ENCODE measurements at regions not wholly inside any gene's neighbourhood (a gene's known extent, or its start where the extent isn't known, plus 50 kb on each side); places are given as distances from the start of the nearest gene placed in this dataset.

DNA sequence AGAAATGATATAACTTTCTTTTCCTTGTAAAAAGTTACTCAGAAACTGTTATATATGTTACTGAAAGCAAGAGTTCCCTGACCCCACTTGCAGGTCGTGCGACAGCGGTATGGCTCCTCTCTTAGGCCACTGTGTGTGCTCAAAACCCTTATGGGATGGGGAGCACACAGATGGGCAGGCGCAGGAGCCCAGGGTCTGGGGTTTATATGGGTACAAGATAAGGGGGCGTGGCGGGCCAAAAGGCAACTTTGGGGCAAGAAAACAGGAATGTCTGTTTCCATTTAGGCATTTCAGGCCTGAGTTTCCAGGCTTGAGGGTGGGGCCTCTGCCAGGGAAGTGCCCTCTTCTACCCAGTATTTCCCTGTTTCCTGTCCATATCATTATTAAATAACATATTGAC, 736.5 kb downstream of the VGLL3 start:
- Histone ChIP-seq H3K36me3 (ENCODE audit: insufficient read depth) (no peaks in the 10 kb centered on the region), H3K27ac (no peak overlapping the region), H2AFZ (ENCODE audit: low read depth) (no peak overlapping the region), H3K4me1 (ENCODE audit: low read depth, poor library complexity, severe bottlenecking) (no peaks in the 10 kb centered on the region), H4K20me1 (ENCODE audit: insufficient read depth) (no peaks in the 10 kb centered on the region), H3K79me2 (ENCODE audit: insufficient read depth, low read depth) (no peaks in the 10 kb centered on the region), H3K27me3 (ENCODE audit: insufficient read depth, low read depth) (no peaks in the 10 kb centered on the region), H3K4me3 (IDR thresholded peaks at IDR 0.05; ENCODE audit: insufficient read depth, low read depth, low read length) (no peak overlapping the region), H3K9ac (no peak overlapping the region), H3K4me2 (no peak overlapping the region)
- TF ChIP-seq, protein P1, sequence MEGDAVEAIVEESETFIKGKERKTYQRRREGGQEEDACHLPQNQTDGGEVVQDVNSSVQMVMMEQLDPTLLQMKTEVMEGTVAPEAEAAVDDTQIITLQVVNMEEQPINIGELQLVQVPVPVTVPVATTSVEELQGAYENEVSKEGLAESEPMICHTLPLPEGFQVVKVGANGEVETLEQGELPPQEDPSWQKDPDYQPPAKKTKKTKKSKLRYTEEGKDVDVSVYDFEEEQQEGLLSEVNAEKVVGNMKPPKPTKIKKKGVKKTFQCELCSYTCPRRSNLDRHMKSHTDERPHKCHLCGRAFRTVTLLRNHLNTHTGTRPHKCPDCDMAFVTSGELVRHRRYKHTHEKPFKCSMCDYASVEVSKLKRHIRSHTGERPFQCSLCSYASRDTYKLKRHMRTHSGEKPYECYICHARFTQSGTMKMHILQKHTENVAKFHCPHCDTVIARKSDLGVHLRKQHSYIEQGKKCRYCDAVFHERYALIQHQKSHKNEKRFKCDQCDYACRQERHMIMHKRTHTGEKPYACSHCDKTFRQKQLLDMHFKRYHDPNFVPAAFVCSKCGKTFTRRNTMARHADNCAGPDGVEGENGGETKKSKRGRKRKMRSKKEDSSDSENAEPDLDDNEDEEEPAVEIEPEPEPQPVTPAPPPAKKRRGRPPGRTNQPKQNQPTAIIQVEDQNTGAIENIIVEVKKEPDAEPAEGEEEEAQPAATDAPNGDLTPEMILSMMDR (conservative IDR thresholded peaks at IDR 0.05; ENCODE audit: low read depth, low read length): no peak

DNA sequence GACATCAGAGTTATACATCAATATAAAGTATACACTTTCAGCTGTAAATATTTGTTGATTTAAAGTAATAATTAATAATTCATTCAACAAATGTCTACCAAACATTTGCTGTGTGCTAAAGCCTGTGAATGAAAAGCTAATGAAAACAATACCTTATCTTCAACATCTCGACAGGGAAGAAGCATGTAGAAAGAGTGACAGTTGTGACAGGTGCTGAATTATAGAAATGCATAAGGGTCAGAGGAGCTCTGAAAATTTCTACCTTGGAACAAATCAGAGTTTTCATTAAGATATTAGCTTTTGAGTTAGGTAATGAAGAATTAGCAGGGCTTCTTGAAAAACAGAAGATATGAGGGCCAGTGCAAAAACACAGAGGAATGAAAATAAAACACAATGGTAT, 739.2 kb downstream of the VGLL3 start:
- no peak overlapping the region for H2AFZ ChIP-seq (ENCODE audit: low read depth)
- no peak overlapping the region for H3K9ac ChIP-seq
- no peaks in the 10 kb centered on the region for H4K20me1 ChIP-seq (ENCODE audit: insufficient read depth)
- no peaks in the 10 kb centered on the region for H3K79me2 ChIP-seq (ENCODE audit: insufficient read depth, low read depth)
- H3K4me2 ChIP-seq: no peak overlapping the region
- H3K4me3 ChIP-seq (IDR thresholded peaks at IDR 0.05; ENCODE audit: insufficient read depth, low read depth, low read length): no peak overlapping the region
- no peaks in the 10 kb centered on the region for H3K27me3 ChIP-seq (ENCODE audit: insufficient read depth, low read depth)
- H3K36me3 ChIP-seq (ENCODE audit: insufficient read depth): no peaks in the 10 kb centered on the region
- TF ChIP-seq, protein P1 (conservative IDR thresholded peaks at IDR 0.05; ENCODE audit: low read depth, low read length): no peak
- H3K27ac ChIP-seq: no peak overlapping the region
- H3K4me1 ChIP-seq (ENCODE audit: low read depth, poor library complexity, severe bottlenecking): no peaks in the 10 kb centered on the region

DNA sequence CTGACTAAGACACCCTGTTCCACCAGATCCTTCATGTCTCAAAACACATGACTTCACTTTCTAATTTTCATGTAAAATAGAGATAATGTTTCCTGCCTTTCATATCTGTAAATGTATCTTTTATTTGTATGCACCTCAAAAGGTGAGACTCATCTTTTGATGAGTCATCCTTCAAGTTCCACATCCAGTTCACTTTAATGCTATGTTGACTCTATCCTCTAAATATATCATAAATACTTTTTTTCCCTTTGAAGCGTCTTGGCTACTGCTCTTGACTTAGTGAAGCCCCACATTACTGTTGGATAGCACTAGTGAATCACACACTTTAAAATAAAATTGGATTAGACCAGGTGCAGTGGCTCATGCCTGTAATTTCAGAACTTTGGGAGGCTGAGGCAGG, 741.1 kb downstream of the VGLL3 start:
- Histone ChIP-seq H3K27me3 (ENCODE audit: insufficient read depth, low read depth) (no peaks in the 10 kb centered on the region), H3K4me2 (no peak overlapping the region), H3K4me1 (ENCODE audit: low read depth, poor library complexity, severe bottlenecking) (no peaks in the 10 kb centered on the region), H3K79me2 (ENCODE audit: insufficient read depth, low read depth) (no peaks in the 10 kb centered on the region), H3K36me3 (ENCODE audit: insufficient read depth) (no peaks in the 10 kb centered on the region), H3K27ac (no peak overlapping the region), H3K9ac (no peak overlapping the region), H3K4me3 (IDR thresholded peaks at IDR 0.05; ENCODE audit: insufficient read depth, low read depth, low read length) (no peak overlapping the region), H4K20me1 (ENCODE audit: insufficient read depth) (no peaks in the 10 kb centered on the region), H2AFZ (ENCODE audit: low read depth) (no peak overlapping the region)
- TF ChIP-seq, protein P1 (conservative IDR thresholded peaks at IDR 0.05; ENCODE audit: low read depth, low read length): no peak

DNA sequence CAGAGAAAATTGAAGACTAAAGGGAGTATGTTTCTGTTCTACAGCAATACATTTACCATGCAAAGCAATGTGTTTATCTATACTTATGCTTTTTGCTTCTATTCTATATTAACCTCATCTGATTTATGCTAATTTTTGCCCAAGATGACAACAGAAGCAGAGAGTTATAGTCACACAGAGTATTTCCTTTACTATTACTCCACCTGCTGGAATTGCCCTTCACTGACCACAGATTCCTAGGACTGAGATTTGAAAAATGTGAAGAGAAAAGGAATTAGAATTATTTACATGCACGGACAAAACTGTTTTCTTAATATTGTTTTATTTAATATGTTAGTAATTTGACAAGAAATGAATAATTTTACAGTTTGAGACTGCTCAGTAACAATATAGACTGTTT, 745.6 kb downstream of the VGLL3 start:
- Histone ChIP-seq H3K4me3 (IDR thresholded peaks at IDR 0.05; ENCODE audit: insufficient read depth, low read depth, low read length) (no peak overlapping the region), H3K27ac (no peak overlapping the region), H3K36me3 (ENCODE audit: insufficient read depth) (no peaks in the 10 kb centered on the region), H3K9ac (no peak overlapping the region), H3K27me3 (ENCODE audit: insufficient read depth, low read depth) (no peaks in the 10 kb centered on the region), H3K4me2 (no peak overlapping the region), H3K4me1 (ENCODE audit: low read depth, poor library complexity, severe bottlenecking) (no peaks in the 10 kb centered on the region), H4K20me1 (ENCODE audit: insufficient read depth) (no peaks in the 10 kb centered on the region), H2AFZ (ENCODE audit: low read depth) (no peak overlapping the region), H3K79me2 (ENCODE audit: insufficient read depth, low read depth) (no peaks in the 10 kb centered on the region)
- TF ChIP-seq, protein P1 (conservative IDR thresholded peaks at IDR 0.05; ENCODE audit: low read depth, low read length): peak; percentile 27; the same call in 1 of the 2 replicates

Data from KMS-11 (cell line).